T-cell (primary cell): ENCODE measurements at regions not wholly inside any gene's neighbourhood (a gene's known extent, or its start where the extent isn't known, plus 50 kb on each side); places are given as distances from the start of the nearest gene placed in this dataset.

Experiments used
- ATAC-seq, 4 experiments: fragments of 200-7000 bp in 3 of 4; fragments of 150-1000 bp in 1 of 4; cut with Tn5 transposase; replicated peaks in 1 of 4; 1 replicate in 3 of 4; 2 replicates in 1 of 4; pipeline ENCODE4 v1.10.0; 2021; ENCODE audit warnings: moderate library complexity in 3 of 4, mild to moderate bottlenecking in 2 of 4, moderate number of reproducible peaks in 1 of 4
- CTCF ChIA-PET, 2 donors: fragments of 300-600 bp; sonication (Branson Sonifier 250); formaldehyde crosslinking; loops; one replicate each; lab custom pipeline; 2022; ENCODE audit warnings: antibody characterized with exemption in 2 of 2; lab: Charles Lee
- POLR2A ChIA-PET, 2 donors: fragments of 300-600 bp; sonication (Branson Sonifier 250); formaldehyde crosslinking; loops; one replicate each; lab custom pipeline; 2022; ENCODE audit warnings: antibody characterized with exemption in 2 of 2; lab: Charles Lee
- DNase-seq, 35 experiments: peaks; one replicate each; pipeline versions ENCODE4 v3.0.0 to v3.0.0-alpha.2; 2013 to 2023
- H3K27ac ChIP-seq: one replicate; pipeline ENCODE4 v1.5.1; 2013; ENCODE audit warnings: low read length
- H3K27me3 ChIP-seq, 2 experiments: replicated peaks in 1 of 2; 1 replicate in 1 of 2; 2 replicates in 1 of 2; pipeline versions ENCODE4 v1.6.1 to v1.7.0; 2013; ENCODE audit warnings: low read length in 1 of 2, mixed read lengths in 1 of 2; ENCODE audit not compliant: control insufficient read depth in 2 of 2, insufficient read depth in 2 of 2; ENCODE audit errors: extremely low read depth in 1 of 2
- H3K36me3 ChIP-seq, 2 donors: 1 replicate in 1 of 2; 2 replicates in 1 of 2; pipeline versions ENCODE4 v1.6.1 to v1.7.0; 2013; ENCODE audit warnings: low read length in 1 of 2; ENCODE audit not compliant: control insufficient read depth in 2 of 2, insufficient read depth in 1 of 2; ENCODE audit errors: extremely low read depth in 1 of 2
- H3K4me1 ChIP-seq, 2 experiments: 1 replicate in 1 of 2; 2 replicates in 1 of 2; pipeline versions ENCODE4 v1.6.1 to v1.7.0; 2013; ENCODE audit warnings: low read length in 2 of 2, mixed read lengths in 1 of 2; ENCODE audit not compliant: insufficient read depth in 2 of 2, control insufficient read depth in 1 of 2; ENCODE audit errors: extremely low read depth in 1 of 2
- H3K4me3 ChIP-seq, 2 donors: 1 replicate in 1 of 2; 2 replicates in 1 of 2; pipeline versions ENCODE4 v1.5.1 to v1.7.0; 2013; ENCODE audit warnings: mild to moderate bottlenecking in 2 of 2, low read length in 1 of 2, moderate library complexity in 1 of 2; ENCODE audit not compliant: control insufficient read depth in 1 of 2; ENCODE audit errors: extremely low read depth in 1 of 2
- H3K9me3 ChIP-seq: 2 replicates; pipeline ENCODE4 v1.7.0; 2013
- H3K27ac Mint-ChIP-seq, 2 donors: one replicate each; pipeline ENCODE4 v1.8.0; 2020 to 2021; ENCODE audit warnings: mild to moderate bottlenecking in 2 of 2, mixed read lengths in 2 of 2
- H3K27me3 Mint-ChIP-seq, 2 donors: one replicate each; pipeline ENCODE4 v1.8.0; 2021 to 2022; ENCODE audit warnings: mixed read lengths in 2 of 2
- H3K36me3 Mint-ChIP-seq: one replicate; pipeline ENCODE4 v1.8.0; 2021; ENCODE audit warnings: mixed read lengths
- H3K4me1 Mint-ChIP-seq, 3 donors: one replicate each; pipeline ENCODE4 v1.8.0; 2020 to 2022; ENCODE audit warnings: mixed read lengths in 3 of 3, mild to moderate bottlenecking in 1 of 3
- H3K4me3 Mint-ChIP-seq, 3 donors: one replicate each; pipeline ENCODE4 v1.8.0; 2020 to 2022; ENCODE audit warnings: mild to moderate bottlenecking in 3 of 3, mixed read lengths in 3 of 3, moderate library complexity in 3 of 3
- H3K9me3 Mint-ChIP-seq, 3 donors: one replicate each; pipeline ENCODE4 v1.8.0; 2020 to 2022; ENCODE audit warnings: mixed read lengths in 3 of 3
- WGBS: methylation state at CpG from one replicate; pipeline ENCODE4 v1.1.5; 2013; ENCODE audit warnings: missing lambda C conversion rate; ENCODE audit not compliant: insufficient coverage; 5-methylcytosine and 5-hydroxymethylcytosine counted together

DNA sequence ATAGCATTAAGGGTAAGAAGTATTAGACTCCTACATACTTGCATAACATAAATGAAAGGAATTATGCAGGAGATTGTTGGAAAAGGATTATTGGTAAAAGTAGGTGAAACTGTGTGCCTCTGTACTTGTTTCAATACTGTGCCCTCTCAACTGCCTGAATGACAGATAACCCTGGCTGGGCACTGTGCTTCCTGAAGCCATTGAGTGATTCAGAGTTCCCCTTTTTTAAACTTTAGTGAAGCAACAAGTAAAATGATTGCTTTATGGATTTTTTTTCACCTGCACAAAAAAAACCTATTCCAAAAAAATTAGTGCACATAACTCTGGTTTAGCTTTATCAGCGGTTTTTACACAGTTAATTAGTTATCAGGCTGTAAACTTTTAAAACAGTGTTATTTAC, 204.8 kb downstream of the TRAM1L1 start:
- Histone ChIP-seq H3K36me3 (no peaks in the 10 kb centered on the region), H3K4me3 (no peak overlapping the region), H3K27me3 (no peaks in the 10 kb centered on the region), H3K9me3 (no peaks in the 10 kb centered on the region), H3K4me1 (no peaks in the 10 kb centered on the region), H3K27ac (no peak overlapping the region)
- no CpG with 5 or more reads among the region's 1 CpG for WGBS
- ATAC-seq, result no peak
- POLR2A ChIA-PET, result no interaction called here
- Mint-ChIP-seq H3K4me1 (no peaks in the 10 kb centered on the region), H3K36me3 (no peaks in the 10 kb centered on the region), H3K27me3 (no peaks in the 10 kb centered on the region), H3K27ac (no peak overlapping the region), H3K4me3 (no peak overlapping the region), H3K9me3 (peaks cover 0 to 11% (median 4%) of the 10 kb centered on the region in 3 donors)
- no peak for DNase-seq
- CTCF ChIA-PET, result no interaction called here

DNA sequence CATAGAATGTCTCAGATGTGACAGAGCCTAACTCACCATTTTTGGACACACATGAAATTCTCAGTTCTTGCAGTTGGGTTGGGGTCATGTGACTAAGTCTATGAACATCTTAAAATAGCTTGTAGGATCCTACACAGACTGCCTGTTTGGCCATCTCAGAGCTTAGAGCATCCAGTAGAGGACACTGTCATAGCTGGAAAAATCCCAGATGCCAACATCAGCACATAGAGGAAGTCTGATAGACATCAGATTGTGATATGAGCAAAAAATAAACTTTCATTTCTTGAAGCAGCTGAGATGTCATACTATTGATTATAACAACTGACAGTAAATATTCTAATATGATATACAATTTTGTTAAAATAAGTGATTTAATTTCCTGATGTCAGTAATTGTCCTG, 207.1 kb downstream of the TRAM1L1 start:
- Mint-ChIP-seq H3K27me3 (no peaks in the 10 kb centered on the region), H3K9me3 (peaks cover 0 to 6% (median under 1%) of the 10 kb centered on the region in 3 donors), H3K4me1 (no peaks in the 10 kb centered on the region), H3K36me3 (no peaks in the 10 kb centered on the region), H3K27ac (no peak overlapping the region), H3K4me3 (no peak overlapping the region)
- DNase-seq, result no peak
- Histone ChIP-seq H3K4me1 (no peaks in the 10 kb centered on the region), H3K36me3 (no peaks in the 10 kb centered on the region), H3K27ac (no peak overlapping the region), H3K27me3 (no peaks in the 10 kb centered on the region), H3K4me3 (no peak overlapping the region), H3K9me3 (no peaks in the 10 kb centered on the region)
- CTCF ChIA-PET, result no interaction called here
- POLR2A ChIA-PET, result no interaction called here
- no peak for ATAC-seq

DNA sequence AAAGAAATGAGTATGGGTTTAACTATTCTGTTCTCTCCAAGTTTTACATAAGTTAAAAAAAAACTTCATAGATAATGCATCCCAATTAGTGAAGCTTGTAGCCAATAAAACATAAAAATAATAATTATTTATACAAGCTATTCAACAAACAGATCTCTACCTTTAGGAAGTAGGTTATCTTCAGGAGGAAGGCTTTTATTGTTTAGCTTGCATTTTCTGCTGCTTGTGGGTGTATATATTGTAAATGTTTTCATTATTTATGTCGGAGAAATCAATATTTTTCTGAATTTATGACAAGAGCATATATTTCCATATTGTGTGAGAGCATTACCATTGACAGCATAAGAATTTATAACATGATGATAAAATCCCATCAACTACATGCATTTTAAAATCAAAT, 208.3 kb downstream of the TRAM1L1 start:
- ChIA-PET CTCF (no interaction called here), POLR2A (no interaction called here)
- ATAC-seq (no peak), DNase-seq (no peak)
- Mint-ChIP-seq H3K27me3 (no peaks in the 10 kb centered on the region), H3K36me3 (no peaks in the 10 kb centered on the region), H3K4me3 (no peak overlapping the region), H3K27ac (no peak overlapping the region), H3K9me3 (peaks cover 0 to 6% (median 0%) of the 10 kb centered on the region in 3 donors), H3K4me1 (no peaks in the 10 kb centered on the region)
- Histone ChIP-seq H3K27me3 (no peaks in the 10 kb centered on the region), H3K9me3 (no peaks in the 10 kb centered on the region), H3K36me3 (no peaks in the 10 kb centered on the region), H3K27ac (no peak overlapping the region), H3K4me1 (no peaks in the 10 kb centered on the region), H3K4me3 (no peak overlapping the region)
- WGBS, result no CpG with 5 or more reads among the region's 1 CpG

DNA sequence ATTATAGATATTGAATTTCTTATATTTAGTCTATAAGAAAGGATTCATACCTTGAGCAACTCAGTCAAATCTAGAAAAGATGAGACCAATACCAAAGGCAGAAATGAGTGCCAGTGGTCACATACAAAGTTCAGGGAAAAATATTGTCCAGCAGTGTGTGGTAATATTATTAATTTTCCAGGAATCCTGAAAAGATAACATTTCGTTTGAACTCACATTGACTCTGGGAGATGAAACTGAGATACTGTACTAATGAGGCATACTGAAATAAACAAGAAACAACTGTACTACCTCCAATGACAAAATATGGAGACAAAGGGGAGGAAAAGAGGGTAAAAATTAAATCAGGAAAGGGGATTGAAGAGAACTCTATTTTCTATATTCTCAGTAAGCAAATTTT, 212.4 kb downstream of the TRAM1L1 start:
- Histone ChIP-seq H3K27ac (no peak overlapping the region), H3K27me3 (no peaks in the 10 kb centered on the region), H3K36me3 (no peaks in the 10 kb centered on the region), H3K9me3 (no peaks in the 10 kb centered on the region), H3K4me1 (no peaks in the 10 kb centered on the region), H3K4me3 (no peak overlapping the region)
- ChIA-PET POLR2A (no interaction called here), CTCF (no interaction called here)
- no CpG with 5 or more reads among the region's 1 CpG for WGBS
- H3K4me3 Mint-ChIP-seq, result no peak overlapping the region
- H3K27me3 Mint-ChIP-seq, result no peaks in the 10 kb centered on the region
- no peak overlapping the region for H3K27ac Mint-ChIP-seq
- H3K36me3 Mint-ChIP-seq, result no peaks in the 10 kb centered on the region
- H3K9me3 Mint-ChIP-seq, result peaks cover 0 to 8% (median 0%) of the 10 kb centered on the region in 3 donors
- DNase-seq (no peak), ATAC-seq (no peak)
- H3K4me1 Mint-ChIP-seq, result no peaks in the 10 kb centered on the region

DNA sequence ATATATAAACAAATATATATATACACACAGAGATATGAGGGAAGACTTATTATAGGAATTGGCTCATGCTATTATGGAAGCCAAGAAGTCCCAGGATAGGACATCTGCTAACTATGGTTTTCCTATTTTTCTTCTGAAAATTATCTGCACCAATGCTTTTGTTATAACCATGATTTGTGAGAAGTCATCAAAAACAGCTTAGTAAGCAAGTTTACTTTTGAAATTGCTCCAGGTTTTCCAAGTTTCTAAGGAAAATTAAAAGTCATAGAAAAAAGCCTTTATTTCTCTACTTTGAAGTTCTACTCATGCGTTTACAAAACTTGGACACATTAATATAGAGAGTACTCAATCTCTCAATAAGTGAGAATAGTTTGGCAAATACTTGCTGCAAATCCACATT, 213.1 kb downstream of the TRAM1L1 start:
- H3K4me1 ChIP-seq, result no peaks in the 10 kb centered on the region
- POLR2A ChIA-PET, result no interaction called here
- Mint-ChIP-seq H3K9me3 (peaks cover 0 to 8% (median 0%) of the 10 kb centered on the region in 3 donors), H3K27ac (no peak overlapping the region), H3K27me3 (no peaks in the 10 kb centered on the region), H3K36me3 (no peaks in the 10 kb centered on the region), H3K4me1 (no peaks in the 10 kb centered on the region), H3K4me3 (no peak overlapping the region)
- H3K4me3 ChIP-seq, result no peak overlapping the region
- no peaks in the 10 kb centered on the region for H3K9me3 ChIP-seq
- ATAC-seq, result no peak
- CTCF ChIA-PET, result no interaction called here
- no peak for DNase-seq
- no CpG with 5 or more reads among the region's 1 CpG for WGBS
- H3K36me3 ChIP-seq, result no peaks in the 10 kb centered on the region
- no peaks in the 10 kb centered on the region for H3K27me3 ChIP-seq
- no peak overlapping the region for H3K27ac ChIP-seq

DNA sequence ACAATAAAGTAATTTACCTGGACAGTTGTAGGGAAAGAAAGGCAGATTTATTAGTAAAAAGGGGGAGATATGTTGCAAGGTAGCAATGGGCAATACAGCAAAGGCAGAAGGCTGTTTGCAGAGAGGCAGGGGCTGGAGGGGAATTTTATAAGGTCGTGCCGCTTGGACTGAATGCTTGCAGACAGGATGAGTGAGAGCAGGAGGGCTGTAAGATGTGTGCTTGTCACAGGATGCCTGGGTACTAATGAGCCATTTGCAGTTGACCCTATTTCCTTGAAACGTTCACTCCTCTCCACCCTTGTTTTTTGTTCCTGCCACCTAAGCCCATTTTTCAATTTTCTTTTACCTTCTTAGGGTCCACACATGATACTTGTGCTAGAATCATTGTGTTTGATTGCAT, 214.7 kb downstream of the TRAM1L1 start:
- H3K36me3 ChIP-seq, result no peaks in the 10 kb centered on the region
- no peak for DNase-seq
- no peak overlapping the region for H3K4me3 ChIP-seq
- WGBS, result 100% methylated on average over 2 of the region's 3 CpGs
- ATAC-seq, result no peak
- Mint-ChIP-seq H3K4me3 (no peak overlapping the region), H3K9me3 (peaks cover 0 to 13% (median 0%) of the 10 kb centered on the region in 3 donors), H3K36me3 (no peaks in the 10 kb centered on the region), H3K4me1 (no peaks in the 10 kb centered on the region), H3K27me3 (no peaks in the 10 kb centered on the region), H3K27ac (no peak overlapping the region)
- H3K4me1 ChIP-seq, result no peaks in the 10 kb centered on the region
- H3K27me3 ChIP-seq, result no peaks in the 10 kb centered on the region
- H3K27ac ChIP-seq, result no peak overlapping the region
- ChIA-PET CTCF (no interaction called here), POLR2A (no interaction called here)
- H3K9me3 ChIP-seq, result no peaks in the 10 kb centered on the region

DNA sequence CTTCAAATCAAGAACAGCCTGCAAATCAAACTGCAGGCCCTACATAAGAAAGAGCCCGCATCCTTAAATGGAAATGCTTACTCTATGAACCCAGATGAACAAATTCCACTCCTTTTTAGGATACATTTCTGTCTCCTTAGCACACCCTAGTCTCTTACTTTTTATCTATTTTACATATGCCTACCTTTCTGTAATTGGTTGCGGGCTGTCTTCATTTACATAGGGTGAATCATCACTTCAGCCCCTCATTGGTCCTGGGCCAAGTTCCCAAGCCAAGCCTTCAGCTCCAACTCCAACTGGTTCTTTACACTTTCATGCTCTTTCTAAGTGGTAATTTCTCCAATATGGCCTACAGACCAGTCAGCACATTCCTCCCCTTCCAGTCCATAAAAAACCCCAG, 219.3 kb downstream of the TRAM1L1 start:
- H3K27ac Mint-ChIP-seq, result no peak overlapping the region
- POLR2A ChIA-PET, result no interaction called here
- no peak overlapping the region for H3K4me3 ChIP-seq
- H3K27ac ChIP-seq, result no peak overlapping the region
- no peaks in the 10 kb centered on the region for H3K27me3 ChIP-seq
- CTCF ChIA-PET, result no interaction called here
- no peaks in the 10 kb centered on the region for H3K27me3 Mint-ChIP-seq
- 93% methylated on average over 2 of the region's 2 CpGs for WGBS
- no peak for DNase-seq
- H3K36me3 Mint-ChIP-seq, result no peaks in the 10 kb centered on the region
- H3K9me3 ChIP-seq, result no peaks in the 10 kb centered on the region
- H3K4me3 Mint-ChIP-seq, result no peak overlapping the region
- H3K4me1 Mint-ChIP-seq, result no peaks in the 10 kb centered on the region
- peaks cover 3 to 13% (median 5%) of the 10 kb centered on the region in 3 donors for H3K9me3 Mint-ChIP-seq
- no peak for ATAC-seq
- no peaks in the 10 kb centered on the region for H3K36me3 ChIP-seq
- no peaks in the 10 kb centered on the region for H3K4me1 ChIP-seq
